A549 (cell line): ENCODE measurements at regions not wholly inside any gene's neighbourhood (a gene's known extent, or its start where the extent isn't known, plus 50 kb on each side); places are given as distances from the start of the nearest gene placed in this dataset.

Experiments
- ATAC-seq, 2 experiments: fragments of 200-7000 bp in 1 of 2; fragments of >200 bp in 1 of 2; cut with Nextera tagmentation in 1 of 2; cut with Tn5 transposase in 1 of 2; 3 replicates each; pipeline versions ENCODE4 v1.8.0 to v1.9.1; 2018 to 2020; ENCODE audit warnings: mild to moderate bottlenecking in 1 of 2, moderate library complexity in 1 of 2
- CTCF ChIA-PET: fragments of 300-600 bp; sonication (Branson Sonifier 250); formaldehyde crosslinking; extraction: SDS; loops from one replicate; lab custom pipeline; 2021; ENCODE audit warnings: antibody characterized with exemption, inconsistent platforms; lab: Yijun Ruan, JAX
- POLR2A ChIA-PET: fragments of 350-600 bp; formaldehyde crosslinking; extraction: SDS; loops from one replicate; lab custom pipeline; 2021; ENCODE audit warnings: antibody characterized with exemption, inconsistent platforms; lab: Yijun Ruan, JAX
- DNase-seq, 2 experiments: peaks; one replicate each; pipeline versions ENCODE4 v3.0.0 to v3.0.0-alpha.2; 2011 to 2016; ENCODE audit warnings: low read depth in 1 of 2, low spot score in 1 of 2
- FAIRE-seq: peaks from 2 replicates; lab custom pipeline; 2011; peaks lifted over from hg19 to GRCh38; lab: Jason Lieb, UNC
- H3K27ac ChIP-seq, 2 experiments: fragments of >200 bp; sonication (Bioruptor Twin); formaldehyde crosslinking; 3 replicates each; pipeline ENCODE4 v1.5.1; 2016 to 2017
- H3K4me1 ChIP-seq: fragments of >200 bp; sonication (Bioruptor Twin); formaldehyde crosslinking; 3 replicates; pipeline ENCODE4 v1.6.1; 2016
- H3K4me2 ChIP-seq: fragments of >200 bp; sonication (Bioruptor Twin); formaldehyde crosslinking; 3 replicates; pipeline ENCODE4 v1.6.1; 2016
- H3K4me3 ChIP-seq: fragments of >200 bp; sonication (Bioruptor Twin); formaldehyde crosslinking; 3 replicates; pipeline ENCODE4 v1.5.1; 2016
- H3K9me3 ChIP-seq: fragments of >200 bp; sonication (Bioruptor Twin); formaldehyde crosslinking; 3 replicates; pipeline ENCODE4 v1.6.1; 2016
- BCL3 ChIP-seq: fragments of >200 bp; sonication (Bioruptor Twin); formaldehyde crosslinking; IDR thresholded peaks from 3 replicates; pipeline ENCODE4 v1.6.1; 2016
- CBX2 ChIP-seq: fragments of 200-600 bp; sonication (generic); IDR thresholded peaks from 2 replicates; pipeline ENCODE4 v1.6.1; 2016; ENCODE audit warnings: low read depth, mild to moderate bottlenecking, borderline replicate concordance
- EHF ChIP-seq: fragments of 250-450 bp; sonication (Bioruptor Pico); IDR thresholded peaks from 2 replicates; pipeline ENCODE4 v1.5.0; 2020; ENCODE audit warnings: mild to moderate bottlenecking
- EHMT2 ChIP-seq: fragments of 200-600 bp; sonication (generic); IDR thresholded peaks from 2 replicates; pipeline ENCODE4 v1.6.1; 2016; ENCODE audit warnings: antibody characterized with exemption, low read depth, mild to moderate bottlenecking, moderate library complexity
- EP300 ChIP-seq, 2 experiments: fragments of >200 bp; sonication (Bioruptor Twin); formaldehyde crosslinking; IDR thresholded peaks; 2 replicates in 1 of 2; 3 replicates in 1 of 2; pipeline ENCODE4 v1.6.1; 2016 to 2017
- HMGXB4 ChIP-seq: fragments of 250-450 bp; sonication (Bioruptor Pico); IDR thresholded peaks from 2 replicates; pipeline ENCODE4 v1.5.0; 2021; ENCODE audit warnings: mild to moderate bottlenecking, moderate library complexity, borderline replicate concordance
- JUNB ChIP-seq: fragments of >200 bp; sonication (Bioruptor Twin); formaldehyde crosslinking; IDR thresholded peaks from 2 replicates; pipeline ENCODE4 v1.6.1; 2016
- KDM1A ChIP-seq: fragments of 200-600 bp; sonication (generic); IDR thresholded peaks from 2 replicates; pipeline ENCODE4 v1.6.1; 2016; ENCODE audit warnings: low read depth, mild to moderate bottlenecking
- MAFK ChIP-seq: fragments of 450-650 bp; IDR thresholded peaks from 2 replicates; pipeline ENCODE4 v1.6.1; 2014; ENCODE audit not compliant: partially characterized antibody
- MAZ ChIP-seq: fragments of 150-350 bp; IDR thresholded peaks from 2 replicates; pipeline ENCODE4 v1.6.1; 2014; ENCODE audit warnings: antibody characterized with exemption, low read depth, low read length, borderline replicate concordance
- MYC ChIP-seq: IDR thresholded peaks from 2 replicates; pipeline ENCODE4 v1.6.1; 2012; ENCODE audit warnings: mild to moderate bottlenecking, inconsistent platforms, low read length, improper control_type of control experiment, borderline replicate concordance
- NR3C1 ChIP-seq: fragments of >200 bp; sonication (Bioruptor Twin); formaldehyde crosslinking; IDR thresholded peaks from 3 replicates; pipeline ENCODE4 v1.6.1; 2017
- PHF8 ChIP-seq: fragments of 200-600 bp; sonication (generic); IDR thresholded peaks from 2 replicates; pipeline ENCODE4 v1.6.1; 2016; ENCODE audit warnings: low read depth, mild to moderate bottlenecking, antibody characterized with exemption, moderate library complexity, borderline replicate concordance
- RAD21 ChIP-seq, 2 experiments: fragments of >200 bp in 1 of 2; sonication (Bioruptor Twin) in 1 of 2; formaldehyde crosslinking in 1 of 2; IDR thresholded peaks in 1 of 2; conservative IDR thresholded peaks in 1 of 2; 2 replicates in 1 of 2; 3 replicates in 1 of 2; pipeline ENCODE4 v1.6.1; 2012 to 2018; ENCODE audit warnings: inconsistent platforms in 1 of 2
- RARB ChIP-seq: fragments of 250-450 bp; sonication (Bioruptor Pico); IDR thresholded peaks from 2 replicates; pipeline ENCODE4 v1.8.0; 2021; ENCODE audit warnings: mild to moderate bottlenecking, moderate library complexity
- RFX5 ChIP-seq: fragments of 450-650 bp; IDR thresholded peaks from 2 replicates; pipeline ENCODE4 v1.7.1; 2014; ENCODE audit warnings: antibody characterized with exemption, mild to moderate bottlenecking, moderate library complexity
- RNF2 ChIP-seq: fragments of 200-600 bp; sonication (generic); IDR thresholded peaks from 2 replicates; pipeline ENCODE4 v1.6.1; 2016; ENCODE audit warnings: low read depth, mild to moderate bottlenecking, antibody characterized with exemption, moderate library complexity, borderline replicate concordance
- SMC3 ChIP-seq: fragments of >200 bp; sonication (Bioruptor Twin); formaldehyde crosslinking; IDR thresholded peaks from 3 replicates; pipeline ENCODE4 v1.6.1; 2018; ENCODE audit warnings: inconsistent platforms
- ZFP36 ChIP-seq: fragments of 450-650 bp; IDR thresholded peaks from 2 replicates; pipeline ENCODE4 v1.6.1; 2014; ENCODE audit warnings: borderline replicate concordance; ENCODE audit not compliant: partially characterized antibody
- WGBS: methylation state at CpG from one replicate; pipeline ENCODE4 v1.1.6; 2017; ENCODE audit errors: missing lambda C conversion rate; 5-methylcytosine and 5-hydroxymethylcytosine counted together

GRCh38 chr21:15494481-15494880 lies 235.3 kb upstream of the USP25 start (continued):
- TF ChIP-seq KDM1A (no peak), MAFK (no peak), EHMT2 (no peak), RAD21 (conservative IDR thresholded peaks at IDR 0.05 in 1 of 2, IDR thresholded peaks at IDR 0.05 in 1 of 2) (no peak)

GRCh38 chr21:15495965-15496364 lies 233.8 kb upstream of the USP25 start:
- 64% methylated on average over 3 of the region's 3 CpGs for WGBS

GRCh38 chr21:15496911-15497310 lies 232.9 kb upstream of the USP25 start:
- Histone ChIP-seq H3K4me2 (no peak overlapping the region), H3K9me3 (no peaks in the 10 kb centered on the region), H3K4me3 (no peak overlapping the region), H3K27ac (no peak overlapping the region), H3K4me1 (no peaks in the 10 kb centered on the region)
- TF ChIP-seq PHF8 (no peak), RFX5 (no peak), EHF (no peak), RARB (CRISPR knock-in tag) (no peak), JUNB (no peak), EP300 (IDR thresholded peaks at IDR 0.05) (no peak), SMC3 (no peak), CBX2 (no peak), BCL3 (no peak), MYC (no peak), ZFP36 (no peak), NR3C1 (no peak)
- ATAC-seq (no peak), FAIRE-seq (no peak), DNase-seq (no peak)
- WGBS: 39% methylated on average over 2 of the region's 2 CpGs
- ChIA-PET CTCF (interaction anchor here (1.6 kb wide), 1 partner anchor 13 kb away, joined by 4 read pairs; no protein-coding TSS in a partner anchor), POLR2A (no interaction called here)

More at GRCh38 chr21:15495965-15496364, 233.8 kb upstream of the USP25 start:
- CTCF ChIA-PET: interaction anchor here (1.6 kb wide), 1 partner anchor 12 kb away, joined by 4 read pairs; no protein-coding TSS in a partner anchor
- Histone ChIP-seq H3K4me3 (no peak overlapping the region), H3K4me1 (no peaks in the 10 kb centered on the region), H3K4me2 (no peak overlapping the region), H3K9me3 (no peaks in the 10 kb centered on the region), H3K27ac (no peak overlapping the region)
- POLR2A ChIA-PET: no interaction called here
- ATAC-seq (no peak), FAIRE-seq (no peak), DNase-seq (no peak)
- no peak for TF ChIP-seq RNF2
- no peak for TF ChIP-seq PHF8

- Histone ChIP-seq H3K4me3 (no peak overlapping the region), H3K4me2 (no peak overlapping the region), H3K4me1 (no peaks in the 10 kb centered on the region), H3K9me3 (no peaks in the 10 kb centered on the region), H3K27ac (no peak overlapping the region)
- no peak for DNase-seq
- ChIA-PET CTCF (interaction anchor here (1.5 kb wide), 1 partner anchor 54 kb away, joined by 5 read pairs; no protein-coding TSS in a partner anchor), POLR2A (no interaction called here)
- TF ChIP-seq HMGXB4 (CRISPR knock-in tag) (no peak), MAZ (no peak), RARB (CRISPR knock-in tag) (no peak)
- ATAC-seq: no peak
- FAIRE-seq: no peak
These were observed 231.3 kb upstream of the USP25 start for GRCh38 chr21:15498455-15498854.
